PC-3 (cell line): ENCODE measurements at regions not wholly inside any gene's neighbourhood (a gene's known extent, or its start where the extent isn't known, plus 50 kb on each side); places are given as distances from the start of the nearest gene placed in this dataset.
"Not testable (repeated sequence)": the region's sequence is repeated elsewhere in the genome, so short reads cannot be mapped to it uniquely, and the experiment has no call there.

Experiments used
- CTCF ChIP-seq: fragments of 300-600 bp; sonication (generic); conservative IDR thresholded peaks from 2 replicates; pipeline ENCODE4 v1.5.1; 2017; ENCODE audit warnings: antibody characterized with exemption, low read depth, mild to moderate bottlenecking, low read length
- EZH2 ChIP-seq: fragments of 300-600 bp; sonication (generic); IDR thresholded peaks from one replicate; pipeline ENCODE4 v1.6.1; 2017; ENCODE audit warnings: antibody characterized with exemption, mild to moderate bottlenecking, low read length; ENCODE audit not compliant: unreplicated experiment
- EZH2phosphoT487 ChIP-seq: fragments of 300-600 bp; sonication (generic); IDR thresholded peaks from 2 replicates; pipeline ENCODE4 v1.6.1; 2018; ENCODE audit warnings: mild to moderate bottlenecking, antibody characterized with exemption, low read length, borderline replicate concordance

- not testable (repeated sequence) for TF ChIP-seq EZH2, CTCF, EZH2phosphoT487
These were observed 125.0 kb downstream of the NPIPA8 start for GRCh38 chr16:18211505-18211904.
